Ascending aorta (tissue), 2 donors: ENCODE measurements at regions not wholly inside any gene's neighbourhood (a gene's known extent, or its start where the extent isn't known, plus 50 kb on each side); places are given as distances from the start of the nearest gene placed in this dataset.

Experiments used
- DNase-seq, 2 donors: peaks; one replicate each; pipeline ENCODE4 v3.0.0-alpha.2; 2019; ENCODE audit warnings: low spot score in 2 of 2
- H3K27ac ChIP-seq, 2 donors: fragments of 200-600 bp; sonication (generic); one replicate each; pipeline ENCODE4 v1.5.1; 2016 to 2017; ENCODE audit warnings: mild to moderate bottlenecking in 1 of 2
- H3K27me3 ChIP-seq: fragments of 200-600 bp; sonication (generic); one replicate; pipeline ENCODE4 v1.5.1; 2017
- H3K36me3 ChIP-seq, 2 donors: fragments of 200-600 bp; sonication (generic); one replicate each; pipeline ENCODE4 v1.5.1; 2016
- H3K4me1 ChIP-seq, 2 donors: fragments of 200-600 bp; sonication (generic); one replicate each; pipeline ENCODE4 v1.5.1; 2016 to 2017; ENCODE audit warnings: mild to moderate bottlenecking in 1 of 2
- H3K4me3 ChIP-seq, 2 donors: fragments of 200-600 bp; sonication (generic); one replicate each; pipeline ENCODE4 v1.5.1; 2016 to 2017; ENCODE audit warnings: mild to moderate bottlenecking in 1 of 2
- H3K9me3 ChIP-seq, 2 donors: fragments of 200-600 bp; sonication (generic); one replicate each; pipeline ENCODE4 v1.5.1; 2016
- intact Hi-C: fragments of 100-400 bp; cut with DNase I; formaldehyde crosslinking; loops from one replicate; pipeline ENCODE4 v1.15.1; 2023
- TF ChIP-seq, protein P1 (sequence below), 3 experiments: fragments of 200-600 bp in 2 of 3; fragments of 450-650 bp in 1 of 3; sonication (generic) in 2 of 3; IDR thresholded peaks; one replicate each; pipeline ENCODE4 v1.5.1; 2016 to 2019; ENCODE audit warnings: antibody characterized with exemption in 3 of 3, mild to moderate bottlenecking in 1 of 3, moderate library complexity in 1 of 3

DNA sequence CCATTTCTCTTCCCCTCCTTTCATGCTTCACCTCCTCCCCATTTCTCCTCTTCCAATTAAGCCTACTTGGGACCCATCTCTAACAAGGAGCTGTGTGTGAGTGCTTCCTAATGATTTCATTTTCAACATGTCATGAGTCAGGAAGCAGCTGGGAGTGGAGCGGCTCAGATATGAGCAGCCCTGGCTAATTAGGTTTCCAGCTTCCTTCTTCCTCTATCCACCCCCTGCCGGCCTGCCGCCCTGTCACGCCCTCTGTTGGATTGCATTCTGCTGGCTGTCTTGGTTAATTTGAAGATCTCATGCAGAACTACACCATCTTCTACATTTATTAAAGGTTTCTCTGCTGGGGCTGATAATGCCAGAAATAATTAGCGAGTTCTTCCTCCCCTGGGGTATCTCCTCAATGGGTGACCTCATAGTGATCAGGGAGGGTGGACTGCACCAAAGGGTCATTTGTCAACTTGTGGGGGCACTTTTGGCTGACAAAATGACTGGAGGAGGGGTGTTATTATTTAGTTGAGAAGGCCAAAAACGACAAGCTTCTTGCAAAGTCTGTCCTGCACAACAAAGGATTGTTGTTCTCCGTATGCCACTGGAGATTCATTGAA lies 300.9 kb upstream of the SRRM4 start:
- Histone ChIP-seq H3K27ac (no peak overlapping the region), H3K27me3 (no peaks in the 10 kb centered on the region), H3K36me3 (no peaks in the 10 kb centered on the region), H3K4me1 (no peaks in the 10 kb centered on the region), H3K4me3 (no peak overlapping the region), H3K9me3 (no peaks in the 10 kb centered on the region)
- TF ChIP-seq, protein P1, sequence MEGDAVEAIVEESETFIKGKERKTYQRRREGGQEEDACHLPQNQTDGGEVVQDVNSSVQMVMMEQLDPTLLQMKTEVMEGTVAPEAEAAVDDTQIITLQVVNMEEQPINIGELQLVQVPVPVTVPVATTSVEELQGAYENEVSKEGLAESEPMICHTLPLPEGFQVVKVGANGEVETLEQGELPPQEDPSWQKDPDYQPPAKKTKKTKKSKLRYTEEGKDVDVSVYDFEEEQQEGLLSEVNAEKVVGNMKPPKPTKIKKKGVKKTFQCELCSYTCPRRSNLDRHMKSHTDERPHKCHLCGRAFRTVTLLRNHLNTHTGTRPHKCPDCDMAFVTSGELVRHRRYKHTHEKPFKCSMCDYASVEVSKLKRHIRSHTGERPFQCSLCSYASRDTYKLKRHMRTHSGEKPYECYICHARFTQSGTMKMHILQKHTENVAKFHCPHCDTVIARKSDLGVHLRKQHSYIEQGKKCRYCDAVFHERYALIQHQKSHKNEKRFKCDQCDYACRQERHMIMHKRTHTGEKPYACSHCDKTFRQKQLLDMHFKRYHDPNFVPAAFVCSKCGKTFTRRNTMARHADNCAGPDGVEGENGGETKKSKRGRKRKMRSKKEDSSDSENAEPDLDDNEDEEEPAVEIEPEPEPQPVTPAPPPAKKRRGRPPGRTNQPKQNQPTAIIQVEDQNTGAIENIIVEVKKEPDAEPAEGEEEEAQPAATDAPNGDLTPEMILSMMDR (IDR thresholded peaks at IDR 0.05) = no peak
- intact Hi-C loops = no loop called here
- no peak for DNase-seq

DNA sequence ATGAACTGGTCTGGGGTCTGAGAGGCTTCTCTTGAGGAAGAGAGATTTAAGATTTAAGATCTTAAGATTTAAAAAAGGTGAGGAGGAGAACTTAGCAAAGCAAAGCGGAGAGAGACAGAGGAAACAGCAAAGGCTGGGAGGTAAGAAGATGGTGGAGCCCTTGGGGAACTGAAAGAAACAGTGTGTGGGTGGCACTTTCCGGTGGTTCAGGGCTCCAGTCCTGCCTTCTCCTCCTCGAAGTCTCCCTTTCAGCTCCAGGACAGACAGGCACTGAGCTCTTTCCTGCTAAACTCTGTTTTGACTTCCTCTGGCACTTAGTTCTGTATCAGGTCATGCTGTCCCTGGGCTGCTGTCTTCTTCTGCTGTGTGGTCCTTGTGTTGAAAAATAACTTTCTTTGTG lies 298.7 kb upstream of the SRRM4 start:
- Histone ChIP-seq H3K4me3 (no peak overlapping the region), H3K4me1 (no peaks in the 10 kb centered on the region), H3K27ac (no peak overlapping the region), H3K9me3 (no peaks in the 10 kb centered on the region), H3K27me3 (no peaks in the 10 kb centered on the region), H3K36me3 (no peaks in the 10 kb centered on the region)
- DNase-seq = no peak
- TF ChIP-seq, protein P1 (IDR thresholded peaks at IDR 0.05) = no peak
- intact Hi-C loops = no loop called here

DNA sequence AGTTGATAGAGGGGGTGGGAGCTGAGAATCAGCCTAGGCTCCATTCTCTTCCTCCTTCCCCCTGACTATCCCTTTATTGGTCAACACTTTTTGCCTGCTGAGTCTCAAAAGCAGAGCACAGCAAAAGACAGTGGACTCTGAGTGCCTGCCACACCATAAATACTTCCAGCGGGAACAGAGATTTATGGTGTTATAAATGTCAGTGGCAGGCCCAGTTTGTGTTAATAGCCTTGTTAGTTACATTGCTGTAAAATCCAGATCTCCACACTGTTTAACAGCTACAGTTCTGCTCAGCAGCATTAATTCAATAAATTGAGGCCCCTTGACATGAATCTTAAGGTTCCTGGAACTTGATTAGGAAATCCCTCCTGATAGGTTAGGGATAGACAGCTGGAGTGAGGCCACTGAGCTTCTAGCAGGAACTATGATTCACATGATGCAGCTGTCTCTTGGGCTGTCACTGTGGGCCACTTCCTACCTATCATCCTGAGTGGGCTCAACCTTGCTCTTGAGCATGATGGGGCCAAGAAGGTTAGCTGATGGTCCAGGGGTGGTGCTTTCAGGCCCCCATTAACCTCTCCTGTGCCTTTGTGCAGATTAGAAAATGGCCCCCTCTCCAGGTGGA lies 295.2 kb upstream of the SRRM4 start:
- Histone ChIP-seq H3K27ac (no peak overlapping the region), H3K4me1 (no peaks in the 10 kb centered on the region), H3K36me3 (no peaks in the 10 kb centered on the region), H3K9me3 (no peaks in the 10 kb centered on the region), H3K27me3 (no peaks in the 10 kb centered on the region), H3K4me3 (no peak overlapping the region)
- intact Hi-C loops = no loop called here
- DNase-seq = no peak
- TF ChIP-seq, protein P1 (IDR thresholded peaks at IDR 0.05) = no peak

DNA sequence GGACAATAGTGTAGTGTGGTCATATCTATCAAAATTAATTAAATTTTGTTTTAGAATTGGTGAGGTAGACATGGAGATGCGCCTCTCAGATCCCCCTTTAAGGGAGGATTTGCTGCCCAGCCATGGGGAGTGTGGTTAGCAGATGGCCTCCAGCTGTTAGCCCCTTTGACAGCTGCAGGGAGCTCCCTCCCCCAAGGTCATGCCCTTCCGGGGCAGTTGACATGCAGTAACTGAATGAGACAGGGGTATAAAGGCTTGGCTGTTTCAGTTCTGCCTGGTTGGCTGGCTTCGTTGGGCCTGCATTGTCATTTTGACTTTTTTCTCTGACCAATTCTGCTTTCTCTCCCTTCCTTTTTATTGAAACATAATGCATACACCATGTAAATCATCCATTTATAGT lies 291.5 kb upstream of the SRRM4 start:
- no peak overlapping the region for H3K27ac ChIP-seq
- DNase-seq = no peak
- intact Hi-C loops = no loop called here
- no peak overlapping the region for H3K4me3 ChIP-seq
- H3K36me3 ChIP-seq = no peaks in the 10 kb centered on the region
- H3K4me1 ChIP-seq = no peaks in the 10 kb centered on the region
- TF ChIP-seq, protein P1 (IDR thresholded peaks at IDR 0.05) = no peak
- no peaks in the 10 kb centered on the region for H3K27me3 ChIP-seq
- H3K9me3 ChIP-seq = no peaks in the 10 kb centered on the region

DNA sequence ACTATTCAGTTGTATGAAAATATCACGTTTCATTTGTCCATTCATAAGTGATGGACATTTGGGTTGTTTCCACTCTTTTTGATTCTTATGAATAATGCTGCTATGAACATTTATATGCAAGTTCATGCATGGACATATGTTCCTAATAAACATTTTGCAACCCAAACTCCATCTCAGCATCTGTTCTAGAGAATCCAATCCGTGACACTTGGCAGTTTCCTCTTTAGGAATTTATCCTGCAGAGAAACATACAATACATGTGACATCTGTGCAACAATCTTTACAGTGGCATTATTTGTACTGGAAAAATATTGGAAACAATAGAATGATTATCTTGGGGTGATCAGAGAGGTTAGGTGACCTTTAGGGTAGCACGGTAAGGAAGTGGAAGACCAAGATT lies 290.8 kb upstream of the SRRM4 start:
- TF ChIP-seq, protein P1 (IDR thresholded peaks at IDR 0.05) = no peak
- Histone ChIP-seq H3K4me3 (no peak overlapping the region), H3K4me1 (no peaks in the 10 kb centered on the region), H3K27me3 (no peaks in the 10 kb centered on the region), H3K36me3 (no peaks in the 10 kb centered on the region), H3K9me3 (no peaks in the 10 kb centered on the region), H3K27ac (no peak overlapping the region)
- intact Hi-C loops = no loop called here
- no peak for DNase-seq
